PC-9 (cell line): ENCODE measurements at regions not wholly inside any gene's neighbourhood (a gene's known extent, or its start where the extent isn't known, plus 50 kb on each side); places are given as distances from the start of the nearest gene placed in this dataset.
A peak's percentile ranks its signal among the peaks of the same experiment; 100 is the strongest.

Source experiments
- BruUV-seq: library from RNA; stranded (reverse); fragments of 400-500 nt; replicated peaks from 2 replicates; lab custom pipeline; 2021; lab: Mats Ljungman, UMichigan
- CTCF ChIA-PET: fragments of 300-600 bp; sonication (Branson Sonifier 250); formaldehyde crosslinking; loops from one replicate; lab custom pipeline; 2022; ENCODE audit warnings: antibody characterized with exemption; lab: Charles Lee
- POLR2A ChIA-PET: fragments of 300-600 bp; sonication (Branson Sonifier 250); formaldehyde crosslinking; loops from one replicate; lab custom pipeline; 2022; ENCODE audit warnings: antibody characterized with exemption; ENCODE audit not compliant: unreplicated experiment; lab: Charles Lee
- DNase-seq, 2 experiments: peaks; one replicate each; pipeline versions ENCODE4 v3.0.0 to v3.0.0-alpha.2; 2015 to 2022; ENCODE audit warnings: mixed read lengths in 1 of 2
- H2AFZ ChIP-seq: fragments of 200-600 bp; sonication (generic); 2 replicates; pipeline ENCODE4 v1.8.1; 2017; ENCODE audit warnings: antibody characterized with exemption
- H3F3A ChIP-seq: fragments of 200-600 bp; sonication (generic); 2 replicates; pipeline ENCODE4 v1.8.1; 2017; ENCODE audit warnings: antibody characterized with exemption, mild to moderate bottlenecking, low read depth; ENCODE audit not compliant: insufficient read depth
- H3K27ac ChIP-seq: fragments of 200-600 bp; sonication (generic); 2 replicates; pipeline ENCODE4 v1.6.1; 2016; ENCODE audit warnings: mixed run types
- H3K27me3 ChIP-seq: fragments of 200-600 bp; sonication (generic); 2 replicates; pipeline ENCODE4 v1.6.1; 2016; ENCODE audit warnings: low read depth, mixed run types; ENCODE audit not compliant: insufficient read depth
- H3K36me3 ChIP-seq: fragments of 200-600 bp; sonication (generic); 2 replicates; pipeline ENCODE4 v1.6.1; 2016; ENCODE audit warnings: low read depth, mixed run types
- H3K4me1 ChIP-seq: fragments of 200-600 bp; sonication (generic); replicated peaks from 2 replicates; pipeline ENCODE4 v1.6.1; 2016; ENCODE audit warnings: mixed run types; ENCODE audit not compliant: insufficient read depth
- H3K4me2 ChIP-seq: fragments of 200-600 bp; sonication (generic); 2 replicates; pipeline ENCODE4 v1.6.1; 2017; ENCODE audit warnings: mixed run types
- H3K4me3 ChIP-seq: fragments of 200-600 bp; sonication (generic); 2 replicates; pipeline ENCODE4 v1.6.1; 2016; ENCODE audit warnings: mixed run types
- H3K79me2 ChIP-seq: fragments of 200-600 bp; sonication (generic); 2 replicates; pipeline ENCODE4 v1.6.1; 2017; ENCODE audit warnings: low read depth, mixed run types
- H3K9me2 ChIP-seq: fragments of 200-600 bp; sonication (generic); 2 replicates; pipeline ENCODE4 v1.8.1; 2017; ENCODE audit warnings: mild to moderate bottlenecking; ENCODE audit not compliant: insufficient read depth
- H3K9me3 ChIP-seq: fragments of 200-600 bp; sonication (generic); 2 replicates; pipeline ENCODE4 v1.8.1; 2016; ENCODE audit warnings: low read depth; ENCODE audit not compliant: insufficient read depth
- H4K20me1 ChIP-seq: fragments of 200-600 bp; sonication (generic); 2 replicates; pipeline ENCODE4 v1.8.1; 2017; ENCODE audit not compliant: insufficient read depth
- CTCF ChIP-seq: fragments of 200-600 bp; sonication (generic); conservative IDR thresholded peaks from 2 replicates; pipeline ENCODE4 v1.6.1; 2017; ENCODE audit warnings: mixed run types, antibody characterized with exemption, mild to moderate bottlenecking, moderate library complexity
- EZH2 ChIP-seq: fragments of 200-600 bp; sonication (generic); IDR thresholded peaks from 2 replicates; pipeline ENCODE4 v1.8.0; 2017; ENCODE audit warnings: antibody characterized with exemption, low read depth
- intact Hi-C: fragments of 100-400 bp; cut with micrococcal nuclease; formaldehyde crosslinking; loops from one replicate; pipeline ENCODE4 v1.10.0; 2022; ENCODE audit not compliant: unreplicated experiment

- no peak for TF ChIP-seq CTCF
- TF ChIP-seq EZH2: no peak
- no peaks in the 10 kb centered on the region for H3K9me3 ChIP-seq
- intact Hi-C loops: no loop called here
- H3K9me2 ChIP-seq: no peaks in the 10 kb centered on the region
- H3K79me2 ChIP-seq: no peaks in the 10 kb centered on the region
- no peaks in the 10 kb centered on the region for H3K4me1 ChIP-seq
- no peak overlapping the region for H3K4me3 ChIP-seq
- H3K36me3 ChIP-seq: no peaks in the 10 kb centered on the region
- H2AFZ ChIP-seq: no peak overlapping the region
- no peaks in the 10 kb centered on the region; the same call in 1 of the 2 replicates for H3F3A ChIP-seq
- BruUV-seq: no TSS peak
- H3K27ac ChIP-seq: no peak overlapping the region
- CTCF ChIA-PET: interaction anchor here (0.6 to 1.0 kb wide), 2 partner anchors 9 to 73 kb away, joined by 4 to 5 read pairs; no protein-coding TSS in a partner anchor
- DNase-seq: peak in 1 of 2 experiments; percentile 29
- H4K20me1 ChIP-seq: no peaks in the 10 kb centered on the region; the same call in 1 of the 2 replicates
- POLR2A ChIA-PET: interaction anchor here (0.6 to 0.9 kb wide), 3 partner anchors 33 to 1633 kb away, joined by 4 to 12 read pairs (median 10); no protein-coding TSS in a partner anchor
- H3K4me2 ChIP-seq: no peak overlapping the region
- no peaks in the 10 kb centered on the region for H3K27me3 ChIP-seq
These were observed 107.4 kb downstream of the RERGL start for GRCh38 chr12:17982556-17982955.

GRCh38 chr12:17976202-17976601, 113.8 kb downstream of the RERGL start:
- no peak overlapping the region for H2AFZ ChIP-seq
- H3K79me2 ChIP-seq: no peaks in the 10 kb centered on the region
- H3K36me3 ChIP-seq: no peaks in the 10 kb centered on the region
- POLR2A ChIA-PET: no interaction called here
- H3K4me3 ChIP-seq: no peak overlapping the region
- H3K9me3 ChIP-seq: no peaks in the 10 kb centered on the region
- DNase-seq: no peak
- no peaks in the 10 kb centered on the region for H3F3A ChIP-seq
- intact Hi-C loops: no loop called here
- CTCF ChIA-PET: interaction anchor here (0.6 kb wide), 1 partner anchor 334 kb away, joined by 3 read pairs; no protein-coding TSS in a partner anchor
- H3K4me2 ChIP-seq: no peak overlapping the region
- H4K20me1 ChIP-seq: no peaks in the 10 kb centered on the region
- BruUV-seq: no TSS peak
- H3K27me3 ChIP-seq: no peaks in the 10 kb centered on the region
- H3K4me1 ChIP-seq: no peaks in the 10 kb centered on the region
- H3K27ac ChIP-seq: no peak overlapping the region
- H3K9me2 ChIP-seq: no peaks in the 10 kb centered on the region
- TF ChIP-seq EZH2 (no peak), CTCF (peak; percentile 33; the same call in 1 of the 2 replicates)

GRCh38 chr12:17975763-17976162, 114.2 kb downstream of the RERGL start:
- POLR2A ChIA-PET: no interaction called here

More at GRCh38 chr12:17975763-17976162, 114.2 kb downstream of the RERGL start:
- Histone ChIP-seq H4K20me1 (no peaks in the 10 kb centered on the region), H3K4me1 (no peaks in the 10 kb centered on the region), H3K36me3 (no peaks in the 10 kb centered on the region), H3K27me3 (no peaks in the 10 kb centered on the region), H3K9me3 (no peaks in the 10 kb centered on the region), H3K79me2 (no peaks in the 10 kb centered on the region), H2AFZ (no peak overlapping the region), H3K4me3 (no peak overlapping the region), H3F3A (no peaks in the 10 kb centered on the region), H3K9me2 (no peaks in the 10 kb centered on the region), H3K27ac (no peak overlapping the region), H3K4me2 (no peak overlapping the region)
- TF ChIP-seq EZH2 (no peak), CTCF (no peak)
- CTCF ChIA-PET: no interaction called here
- DNase-seq: no peak
- intact Hi-C loops: no loop called here
- BruUV-seq: no TSS peak
